Stimulated activated CD8-positive, alpha-beta memory T cell treated with anti-CD3 and anti-CD28 coated beads, Interleukin-15, amount 100 ng/mL, for 1 hour (primary cell): ENCODE measurements at regions not wholly inside any gene's neighbourhood (a gene's known extent, or its start where the extent isn't known, plus 50 kb on each side); places are given as distances from the start of the nearest gene placed in this dataset.
"Not testable (repeated sequence)": the region's sequence is repeated elsewhere in the genome, so short reads cannot be mapped to it uniquely, and the experiment has no call there.

Source experiments
- DNase-seq: peaks from one replicate; pipeline ENCODE4 v3.0.0-alpha.2; 2020; ENCODE audit warnings: low read depth

DNA sequence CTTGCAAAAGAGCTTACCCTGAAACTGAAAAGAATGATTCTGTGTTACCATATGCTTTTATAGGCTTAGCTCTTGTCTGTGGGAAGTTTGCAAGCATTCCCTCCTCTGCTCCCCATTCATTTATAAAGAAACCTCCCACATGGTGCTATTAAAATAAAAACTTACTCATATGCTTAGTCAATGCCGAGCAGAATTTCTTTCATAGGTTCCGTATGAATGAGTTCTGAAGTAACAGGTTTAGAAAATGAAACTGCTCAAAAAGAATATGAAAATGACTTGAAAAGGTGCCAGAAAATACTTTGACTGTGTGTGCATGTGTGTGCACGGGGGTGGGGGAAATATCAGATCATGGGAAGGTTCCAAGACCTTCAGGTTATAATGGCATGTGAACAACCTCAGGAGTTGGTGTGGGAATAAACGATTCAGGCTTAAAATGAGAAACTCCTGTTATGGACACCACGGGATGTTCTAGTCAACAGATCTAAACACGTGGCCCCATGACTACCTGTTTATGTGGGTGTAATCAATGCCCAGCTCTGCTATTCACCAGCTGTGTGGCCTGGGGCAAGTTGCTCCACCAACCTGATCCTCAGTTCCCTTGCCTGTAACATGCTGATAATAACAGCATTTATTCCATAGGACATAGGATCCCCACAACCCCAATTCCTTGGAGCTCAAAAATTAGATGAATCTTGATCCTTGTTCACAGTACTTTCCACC, 293.7 kb upstream of the PLGLB1 start:
- not testable (repeated sequence) for DNase-seq

- DNase-seq: not testable (repeated sequence)
Observed at GRCh38 chr2:87317193-87317592, 295.5 kb upstream of the PLGLB1 start.

DNA sequence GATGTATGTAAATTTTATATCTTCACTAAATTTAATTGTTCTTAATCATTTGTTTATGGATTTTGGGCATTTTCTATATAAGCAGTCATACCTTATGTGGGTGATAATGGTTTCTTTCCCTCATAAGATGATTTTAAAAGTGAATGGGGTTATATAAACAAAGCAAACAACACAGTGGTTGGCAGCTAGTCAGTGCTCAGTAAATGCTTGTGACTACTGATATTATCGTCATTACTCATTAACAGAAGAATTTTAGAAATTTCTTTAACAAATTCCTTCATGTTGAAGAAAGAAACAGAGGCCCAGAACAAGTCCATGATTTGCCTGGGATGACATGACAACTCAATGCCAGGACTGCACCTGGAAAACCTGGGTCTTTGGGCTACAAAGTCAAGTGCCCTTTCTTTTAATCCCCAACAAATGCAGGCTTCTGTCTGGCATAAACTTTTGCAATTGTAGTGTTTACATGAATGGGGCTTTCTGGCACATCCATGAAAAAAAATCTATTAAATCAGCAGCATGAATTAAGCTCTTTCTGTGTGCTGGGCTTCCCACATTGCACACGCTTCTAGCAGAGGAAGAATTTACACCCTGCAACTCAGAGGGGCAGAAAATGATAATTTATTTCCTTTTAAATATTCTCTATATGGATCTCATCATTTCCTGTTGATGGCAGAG, 297.3 kb upstream of the PLGLB1 start:
- not testable (repeated sequence) for DNase-seq

GRCh38 chr2:87319705-87320104, 298.1 kb upstream of the PLGLB1 start:
- DNase-seq: not testable (repeated sequence)

- DNase-seq: not testable (repeated sequence)
Observed at GRCh38 chr2:87321201-87321600, 299.6 kb upstream of the PLGLB1 start.

DNA sequence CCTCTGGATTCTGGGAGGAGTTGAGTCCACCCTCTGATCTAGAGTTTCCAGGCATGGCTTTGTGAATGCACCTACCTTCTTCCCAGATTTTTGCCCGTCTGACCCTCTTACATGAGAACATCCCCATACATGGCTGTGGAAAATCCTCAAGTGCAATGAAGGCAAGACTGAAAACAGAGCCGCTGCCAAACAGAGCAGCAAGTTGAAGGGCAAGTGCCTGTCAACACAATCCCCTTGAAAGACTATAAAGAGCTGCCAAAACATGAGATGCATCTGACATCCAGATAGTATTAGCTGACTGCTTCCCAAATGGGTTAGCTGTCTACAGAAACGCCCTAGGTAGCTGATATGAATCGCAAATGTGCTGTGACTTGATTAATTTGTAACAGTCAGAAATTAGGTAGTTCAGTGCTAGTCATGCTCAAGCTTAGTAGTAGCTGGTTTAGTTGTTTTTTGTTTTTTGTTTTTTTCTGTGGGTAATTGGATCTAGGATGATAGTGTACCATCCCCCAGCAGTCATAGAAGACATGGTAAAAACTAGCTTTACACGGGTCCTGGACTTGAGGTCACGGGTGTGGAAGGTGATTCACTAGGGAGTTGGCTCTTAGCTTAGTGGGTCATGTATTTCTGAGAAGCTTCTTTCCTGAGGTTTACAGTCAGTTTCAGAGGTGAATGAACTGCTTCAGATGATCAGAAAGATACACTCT, 302.8 kb upstream of the PLGLB1 start:
- DNase-seq: not testable (repeated sequence)

GRCh38 chr2:87325042-87325910, 303.6 kb upstream of the PLGLB1 start:
- not testable (repeated sequence) for DNase-seq

DNA sequence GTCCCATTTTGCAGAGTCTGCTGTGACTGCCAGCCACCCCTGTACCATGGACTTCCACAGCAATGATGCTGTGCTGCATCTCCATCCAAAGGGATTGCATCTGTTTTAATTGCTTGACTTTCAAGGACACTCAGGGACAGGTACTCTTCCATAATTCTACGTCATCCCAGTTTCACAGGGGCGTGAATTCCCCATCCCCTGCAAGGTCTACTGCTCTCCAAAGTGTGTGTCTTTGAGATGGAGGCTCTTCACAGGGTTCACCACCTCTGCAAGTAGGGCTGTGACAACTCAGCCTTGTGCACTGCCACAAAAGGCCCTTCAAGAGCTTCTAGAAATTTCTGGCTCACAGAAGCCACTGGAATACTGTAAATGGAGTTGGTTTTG, 304.3 kb upstream of the PLGLB1 start:
- not testable (repeated sequence) for DNase-seq

GRCh38 chr2:87326754-87327153, 305.1 kb upstream of the PLGLB1 start:
- DNase-seq: not testable (repeated sequence)

DNA sequence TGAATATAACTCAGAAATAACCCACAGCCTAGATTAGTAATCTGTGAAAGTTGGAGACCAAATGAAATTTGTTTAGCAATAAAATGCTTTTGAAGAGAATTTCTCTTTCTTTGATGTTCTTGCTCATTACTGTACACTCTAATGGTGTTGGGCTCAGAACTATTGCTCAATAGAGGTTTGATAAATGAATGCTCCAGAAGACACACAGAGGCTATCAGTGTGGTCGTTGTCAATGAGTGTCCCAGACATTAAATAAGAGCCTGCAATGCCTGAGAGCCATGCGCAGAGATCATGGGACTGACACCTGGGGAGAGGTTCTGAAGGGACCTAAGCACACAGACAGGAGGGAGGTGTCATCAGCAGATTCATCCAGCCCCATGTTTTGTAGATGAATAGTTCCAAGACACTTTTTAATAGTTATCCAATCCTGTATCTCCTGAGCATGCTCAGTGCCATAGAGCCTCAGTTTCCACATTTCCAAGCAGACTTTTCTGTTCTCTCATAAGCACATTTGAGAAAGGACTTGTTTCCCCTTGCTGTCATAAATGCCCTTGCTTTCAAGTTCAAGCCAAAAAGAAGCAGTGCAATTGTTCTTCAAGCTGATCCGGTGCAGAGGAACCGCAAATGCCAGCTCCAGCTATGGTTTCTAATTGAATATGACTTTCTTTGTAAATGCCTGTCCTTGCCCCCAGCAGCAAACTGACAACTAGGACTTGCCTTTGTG, 306.2 kb upstream of the PLGLB1 start:
- not testable (repeated sequence) for DNase-seq

GRCh38 chr2:87329529-87329928, 307.9 kb upstream of the PLGLB1 start:
- not testable (repeated sequence) for DNase-seq

- DNase-seq: not testable (repeated sequence)
Observed at GRCh38 chr2:87330486-87330885, 308.8 kb upstream of the PLGLB1 start.

DNA sequence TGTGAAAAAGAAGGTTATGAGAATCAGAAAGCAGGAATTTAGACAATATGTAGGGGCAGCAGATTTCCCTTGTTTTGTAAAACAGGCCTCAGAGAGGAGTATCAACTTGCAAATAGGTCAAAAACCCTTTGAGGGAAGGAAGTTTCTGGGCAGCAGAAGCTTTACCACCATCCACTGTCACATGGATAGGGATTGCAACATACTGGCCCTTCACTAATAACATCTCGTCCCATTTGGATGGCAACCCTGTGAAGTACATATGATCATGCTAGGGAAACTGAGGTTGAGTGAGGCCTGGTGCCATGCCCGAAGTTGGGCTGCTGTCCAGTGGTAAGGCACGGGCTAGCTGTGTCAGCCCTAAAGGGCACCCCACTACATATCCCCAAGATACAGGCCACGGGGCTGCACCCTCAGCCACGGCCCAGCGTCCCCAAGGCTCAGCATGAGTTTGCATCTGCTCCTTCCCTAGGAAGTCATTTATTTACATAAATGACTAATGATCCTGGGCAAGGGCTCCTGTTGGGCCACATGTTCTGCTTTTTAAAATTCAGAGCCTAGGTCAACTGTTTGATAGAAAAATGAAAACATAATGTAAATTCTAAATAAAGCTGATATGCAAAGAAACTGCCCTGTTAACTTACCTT, 310.4 kb upstream of the PLGLB1 start:
- not testable (repeated sequence) for DNase-seq

- not testable (repeated sequence) for DNase-seq
Observed at GRCh38 chr2:87334888-87335287, 313.2 kb upstream of the PLGLB1 start.

GRCh38 chr2:87338998-87339397, 317.4 kb upstream of the PLGLB1 start:
- DNase-seq: not testable (repeated sequence)

GRCh38 chr2:87341601-87342014, 320.0 kb upstream of the PLGLB1 start:
- DNase-seq: not testable (repeated sequence)

- DNase-seq: not testable (repeated sequence)
Observed at GRCh38 chr2:87342175-87342574, 320.5 kb upstream of the PLGLB1 start.

DNA sequence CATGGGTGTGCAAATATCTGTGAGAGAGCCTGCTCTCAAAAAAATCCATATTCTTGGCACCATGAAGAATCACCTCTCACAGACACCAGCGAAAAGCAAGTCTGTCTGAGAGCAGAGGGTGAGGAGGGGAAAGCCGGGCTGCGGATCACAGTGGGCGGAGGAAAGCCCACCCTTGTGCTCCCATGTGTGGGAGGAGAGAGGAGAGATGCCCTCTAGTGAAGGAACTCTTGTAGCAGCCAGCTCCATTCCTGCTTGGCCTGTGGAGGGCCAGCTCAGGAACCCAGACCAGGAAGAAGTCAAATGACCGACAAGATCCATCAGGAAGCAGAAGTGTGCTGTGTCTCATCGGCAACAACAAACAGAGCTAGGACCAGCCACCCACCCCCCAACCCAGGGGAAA, 321.7 kb upstream of the PLGLB1 start:
- not testable (repeated sequence) for DNase-seq

DNA sequence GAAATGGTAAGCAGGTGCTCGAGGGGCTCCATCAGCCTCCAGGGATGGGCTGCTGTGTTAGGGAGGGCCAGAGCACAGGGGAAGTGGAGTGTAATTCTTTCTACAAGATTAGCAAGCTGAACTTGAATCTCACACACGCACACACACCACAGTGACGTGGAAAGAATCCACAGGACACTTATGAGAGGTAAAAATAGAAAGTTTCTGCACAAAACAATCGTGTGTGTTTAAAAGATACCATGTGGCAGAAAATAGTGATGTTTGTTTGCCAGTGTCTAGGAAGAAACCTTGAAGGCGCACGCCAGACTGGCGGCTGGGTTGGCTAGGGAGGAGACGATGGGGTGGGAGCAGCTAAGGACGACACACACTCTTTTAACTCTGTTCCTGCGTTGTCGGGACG, 323.6 kb upstream of the PLGLB1 start:
- DNase-seq: not testable (repeated sequence)

DNA sequence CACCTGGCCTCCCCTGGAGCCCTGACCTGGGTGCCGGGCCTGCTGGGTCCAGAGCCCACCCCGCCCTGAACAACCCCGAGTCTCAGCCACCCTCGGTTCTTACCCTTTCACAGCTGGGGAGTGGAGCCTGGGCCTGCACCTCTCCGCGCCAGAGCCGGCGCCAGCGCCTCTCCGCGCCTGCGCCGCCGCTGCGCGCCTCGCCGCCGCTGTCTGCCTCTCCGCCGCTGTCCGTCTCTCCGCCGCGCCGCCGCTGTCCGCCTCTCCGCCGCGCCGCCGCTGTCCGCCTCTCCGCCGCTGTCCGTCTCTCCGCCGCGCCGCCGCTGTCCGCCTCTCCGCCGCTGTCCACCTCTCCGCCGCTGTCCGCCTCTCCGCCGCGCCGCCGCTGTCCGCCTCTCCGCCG, 326.9 kb upstream of the PLGLB1 start:
- not testable (repeated sequence) for DNase-seq

- DNase-seq: not testable (repeated sequence)
Observed at GRCh38 chr2:87349006-87349405, 327.4 kb upstream of the PLGLB1 start.
